GM12892 (cell line): ENCODE measurements at regions not wholly inside any gene's neighbourhood (a gene's known extent, or its start where the extent isn't known, plus 50 kb on each side); places are given as distances from the start of the nearest gene placed in this dataset.

Experiments
- DNase-seq: peaks from one replicate; pipeline ENCODE4 v3.0.0; 2011; ENCODE audit not compliant: insufficient read length
- FAIRE-seq: peaks from 2 replicates; lab custom pipeline; 2011; peaks lifted over from hg19 to GRCh38; lab: Jason Lieb, UNC
- POLR2A ChIP-seq: IDR thresholded peaks from 2 replicates; pipeline ENCODE4 v1.6.1; 2011; ENCODE audit warnings: low read depth, low read length, control low read depth
- POLR2AphosphoS5 ChIP-seq: IDR thresholded peaks from 2 replicates; pipeline ENCODE4 v1.6.1; 2011; ENCODE audit warnings: low read depth, low read length, control low read depth
- TAF1 ChIP-seq: IDR thresholded peaks from 2 replicates; pipeline ENCODE4 v1.6.1; 2011; ENCODE audit warnings: low read depth, mild to moderate bottlenecking, control low read depth, low read length, borderline replicate concordance

DNA sequence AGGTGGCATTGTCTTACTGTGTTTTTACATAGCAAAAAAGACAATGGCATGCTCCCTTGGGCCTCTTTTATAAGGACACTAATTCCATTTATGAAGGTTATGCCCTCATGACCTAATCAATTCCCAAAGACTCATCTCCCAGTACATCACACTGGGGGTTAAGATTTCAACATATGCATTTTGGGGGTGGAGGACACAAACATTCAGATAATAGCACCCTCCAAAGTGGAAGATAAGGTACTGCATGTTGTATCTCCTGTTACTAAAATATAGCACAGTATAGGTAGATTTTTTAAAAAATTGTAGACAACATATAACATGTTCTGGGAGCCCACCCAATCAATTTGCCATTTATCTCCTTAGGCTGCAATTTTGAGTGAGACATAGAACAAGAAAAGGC, 221.2 kb downstream of the LIG4 start:
- no peak for DNase-seq
- no peak for FAIRE-seq
- no peak for TF ChIP-seq POLR2A
- no peak for TF ChIP-seq POLR2AphosphoS5
- TF ChIP-seq TAF1, result no peak

DNA sequence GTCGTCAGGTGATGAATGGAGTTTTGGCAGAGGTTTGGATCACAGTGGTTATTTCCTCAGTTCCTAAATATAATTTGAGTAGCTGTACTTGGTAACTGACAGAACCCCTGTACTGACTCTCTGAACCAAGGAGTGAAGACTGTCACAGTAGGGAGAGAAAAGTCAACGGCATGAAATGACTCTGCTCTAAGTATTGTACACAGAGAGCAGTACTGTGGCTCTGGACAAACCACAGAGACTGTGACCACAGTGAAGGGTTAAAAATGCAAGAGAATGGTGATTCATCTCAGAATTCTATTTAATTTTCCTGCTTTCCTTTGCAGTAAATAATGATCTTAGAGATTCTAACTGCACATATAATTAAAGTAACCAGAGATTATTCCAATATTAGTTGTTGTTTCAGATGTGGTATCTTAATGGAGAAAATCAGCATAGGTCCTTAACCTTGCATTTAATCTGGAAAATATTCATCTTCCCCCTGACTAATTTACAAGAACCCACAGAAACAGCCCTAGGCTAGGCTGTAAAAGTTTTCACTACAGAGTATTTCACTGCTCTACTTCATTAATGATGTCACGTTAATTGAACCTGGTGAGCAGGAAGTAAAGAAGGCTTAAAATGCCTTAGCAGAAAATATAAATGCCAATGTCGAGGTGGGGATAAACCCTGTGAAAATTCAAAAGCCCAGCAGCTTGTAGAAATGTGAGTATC, 221.9 kb downstream of the LIG4 start:
- TF ChIP-seq TAF1, result no peak
- DNase-seq (no peak), FAIRE-seq (no peak)

DNA sequence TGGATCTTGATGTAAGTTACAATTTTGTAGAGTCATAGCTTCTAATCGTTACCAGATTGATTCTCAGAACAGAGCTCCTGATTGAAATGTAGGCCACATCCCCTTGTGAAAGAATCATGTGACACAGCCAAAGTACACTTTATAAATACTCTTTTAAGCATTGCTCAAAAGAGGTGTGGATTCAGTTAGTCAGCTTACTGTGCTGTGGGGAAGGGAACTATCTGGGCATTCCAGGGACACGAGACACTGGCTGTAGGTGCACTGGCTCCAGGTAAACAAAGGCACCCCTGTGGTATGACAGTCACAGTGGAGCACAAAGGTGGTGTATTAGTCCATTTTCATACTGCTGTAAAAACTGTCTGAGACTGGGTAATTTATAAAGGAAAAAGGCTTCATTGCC, 222.8 kb downstream of the LIG4 start:
- FAIRE-seq, result no peak
- TF ChIP-seq TAF1 (no peak), POLR2AphosphoS5 (no peak), POLR2A (no peak)
- DNase-seq, result no peak

DNA sequence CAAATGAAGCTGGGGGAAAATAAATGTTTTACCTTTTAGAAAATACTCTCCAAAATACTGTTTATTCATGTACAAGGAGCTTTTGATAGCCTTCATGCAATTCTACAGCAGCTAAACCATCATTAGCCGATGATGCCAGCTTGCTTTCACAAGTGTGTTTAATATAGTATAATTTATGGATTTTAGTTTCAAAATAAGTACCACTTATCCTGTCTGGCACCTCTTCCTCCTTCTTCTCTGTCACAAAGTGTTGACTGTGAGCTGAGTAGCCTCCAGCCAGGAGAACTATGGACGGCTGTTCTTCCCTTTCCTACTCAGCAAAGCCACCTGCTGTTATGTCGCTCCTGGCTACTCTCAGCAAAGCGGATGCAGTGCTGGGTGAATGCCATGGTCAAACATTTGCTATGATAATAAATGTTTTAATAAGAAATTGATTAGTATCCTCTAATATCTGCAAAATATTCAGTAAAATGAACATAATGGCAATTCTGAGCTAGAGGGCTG, 238.2 kb downstream of the LIG4 start:
- FAIRE-seq, result no peak
- DNase-seq, result no peak
- no peak for TF ChIP-seq TAF1
- TF ChIP-seq POLR2A, result no peak
- TF ChIP-seq POLR2AphosphoS5, result no peak

DNA sequence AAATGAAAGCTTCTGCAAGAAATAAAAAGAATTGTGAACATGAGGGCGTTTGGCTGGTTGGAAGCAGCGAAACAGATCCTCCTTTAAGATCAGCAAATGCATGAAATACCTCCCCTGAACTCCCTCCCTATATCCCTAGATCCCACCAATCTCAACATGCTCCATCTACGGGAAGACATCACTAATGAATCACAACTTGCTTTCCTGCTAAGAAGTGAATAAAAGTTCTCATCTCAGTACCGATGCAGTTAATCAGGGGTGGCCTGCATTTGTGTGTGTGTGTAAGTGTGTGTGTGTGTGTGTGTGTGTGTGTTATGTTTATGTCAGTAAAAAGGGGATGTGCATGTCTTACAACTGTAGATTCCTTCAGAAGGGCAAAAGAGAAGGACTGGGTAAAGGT, 238.7 kb downstream of the LIG4 start:
- TF ChIP-seq TAF1 (no peak), POLR2A (no peak), POLR2AphosphoS5 (no peak)
- FAIRE-seq (no peak), DNase-seq (no peak)

DNA sequence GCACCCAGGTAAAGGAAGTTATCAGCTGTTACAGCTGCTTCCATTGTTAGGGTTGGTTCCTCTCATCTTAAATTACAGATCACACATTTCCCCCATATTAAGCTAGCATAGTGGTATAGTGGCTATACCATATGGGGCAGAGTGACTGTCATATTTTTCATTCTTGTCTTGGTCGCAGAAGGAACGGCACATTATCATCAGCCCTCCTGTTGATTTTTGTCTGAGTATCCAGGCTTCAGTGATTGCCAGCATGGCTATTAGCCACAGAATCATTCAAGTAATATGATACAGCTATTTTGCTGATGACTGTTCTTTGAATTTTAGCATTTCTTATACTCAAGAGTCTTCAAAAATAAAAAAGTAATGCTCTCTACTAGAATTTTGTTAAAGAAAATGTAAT, 240.9 kb downstream of the LIG4 start:
- FAIRE-seq, result no peak
- DNase-seq, result no peak
- TF ChIP-seq POLR2A (no peak), POLR2AphosphoS5 (no peak), TAF1 (no peak)

DNA sequence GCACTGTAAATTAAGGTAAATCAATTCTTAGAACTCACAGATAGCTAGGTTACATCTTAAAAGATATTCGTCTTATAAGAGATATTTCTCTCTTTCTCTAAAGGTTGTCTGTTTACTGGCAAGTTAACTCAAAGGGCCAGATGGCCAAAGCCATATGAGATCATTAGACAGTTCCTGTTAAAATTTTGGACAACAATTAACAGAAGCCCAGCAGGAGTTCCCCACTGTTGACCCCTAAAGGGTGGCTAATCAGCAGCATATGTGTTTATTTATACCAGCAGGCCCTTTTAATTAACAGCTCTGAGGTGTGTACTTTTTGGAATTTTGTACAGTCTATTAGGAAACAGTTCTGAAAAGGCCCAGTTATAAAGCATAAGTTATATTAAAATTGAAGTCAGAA, 245.8 kb downstream of the LIG4 start:
- DNase-seq, result no peak
- TF ChIP-seq POLR2AphosphoS5, result no peak
- TF ChIP-seq POLR2A, result no peak
- TF ChIP-seq TAF1, result no peak
- no peak for FAIRE-seq

DNA sequence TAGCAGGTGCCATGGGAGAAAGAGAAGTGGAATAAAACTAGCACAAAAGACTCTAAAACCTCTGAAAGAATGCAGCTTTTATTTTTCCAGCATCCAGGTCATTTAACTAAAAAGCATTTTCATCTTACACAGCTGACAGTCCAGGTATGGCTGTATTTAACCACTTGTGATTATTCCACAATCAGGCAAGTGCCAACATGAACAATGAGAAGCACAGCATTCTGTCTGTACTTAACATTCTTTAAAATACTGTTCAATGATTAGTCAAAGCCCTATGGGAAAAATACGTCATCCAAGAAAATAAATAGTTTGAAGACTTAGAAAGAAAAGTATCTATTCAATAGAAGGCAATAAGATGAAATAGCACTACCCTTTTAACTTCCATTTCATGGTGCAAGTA, 246.9 kb downstream of the LIG4 start:
- DNase-seq (no peak), FAIRE-seq (no peak)
- TF ChIP-seq POLR2AphosphoS5, result no peak
- TF ChIP-seq POLR2A, result no peak
- TF ChIP-seq TAF1, result no peak

DNA sequence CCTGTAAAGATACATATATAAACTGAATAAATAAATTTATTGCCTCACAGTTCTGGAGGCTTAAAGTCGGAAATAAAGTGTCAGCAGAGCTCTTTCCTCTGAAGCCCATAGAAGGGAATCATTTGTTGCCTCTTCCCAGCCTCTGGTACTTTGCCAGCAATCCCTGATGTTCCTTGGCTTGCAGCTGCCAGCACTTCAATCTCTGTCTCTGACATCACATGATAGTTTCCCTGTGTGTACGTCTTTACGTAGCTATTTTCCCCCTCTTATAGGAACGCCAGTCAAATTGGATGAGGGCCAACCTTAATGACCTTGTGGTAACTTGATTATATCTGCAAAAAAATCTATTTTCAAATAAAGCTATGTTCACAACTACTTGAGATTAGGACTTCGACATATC, 250.9 kb downstream of the LIG4 start:
- no peak for DNase-seq
- TF ChIP-seq POLR2AphosphoS5, result no peak
- TF ChIP-seq TAF1, result no peak
- no peak for TF ChIP-seq POLR2A
- FAIRE-seq, result no peak

DNA sequence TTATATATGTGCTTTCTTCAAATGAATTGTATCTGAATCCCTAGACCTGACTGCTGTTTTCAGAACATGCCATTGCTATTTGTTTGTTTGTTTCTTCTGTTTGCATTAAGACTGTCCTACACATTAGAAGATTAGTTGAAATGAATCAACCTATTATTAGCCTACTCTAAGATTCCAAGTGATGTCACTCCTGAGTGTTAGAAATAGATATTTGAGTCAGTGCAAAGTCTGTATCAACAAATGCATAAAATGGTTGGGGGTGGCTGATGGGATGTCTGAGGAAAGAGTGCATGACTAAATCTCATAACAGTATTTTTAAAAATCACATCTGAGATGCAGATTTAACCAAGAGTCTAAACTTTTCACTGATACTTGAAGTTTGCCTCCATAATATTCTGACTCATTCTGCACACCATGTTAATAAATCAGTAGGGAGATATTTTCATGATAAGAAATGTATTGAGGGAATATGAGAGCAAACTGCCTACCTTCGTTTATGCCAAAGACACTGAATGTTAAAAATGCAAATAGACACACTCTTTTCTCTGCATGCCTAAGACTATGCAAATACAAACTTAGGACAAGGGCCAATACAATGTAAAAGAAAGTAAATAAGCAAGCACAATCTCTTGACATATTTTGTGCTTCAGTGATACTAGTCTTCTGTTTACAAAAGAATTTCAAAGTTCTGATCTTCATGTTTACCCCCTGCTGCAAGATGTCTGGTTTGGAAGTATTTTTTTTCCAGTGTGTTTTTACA, 253.3 kb downstream of the LIG4 start:
- no peak for FAIRE-seq

DNA sequence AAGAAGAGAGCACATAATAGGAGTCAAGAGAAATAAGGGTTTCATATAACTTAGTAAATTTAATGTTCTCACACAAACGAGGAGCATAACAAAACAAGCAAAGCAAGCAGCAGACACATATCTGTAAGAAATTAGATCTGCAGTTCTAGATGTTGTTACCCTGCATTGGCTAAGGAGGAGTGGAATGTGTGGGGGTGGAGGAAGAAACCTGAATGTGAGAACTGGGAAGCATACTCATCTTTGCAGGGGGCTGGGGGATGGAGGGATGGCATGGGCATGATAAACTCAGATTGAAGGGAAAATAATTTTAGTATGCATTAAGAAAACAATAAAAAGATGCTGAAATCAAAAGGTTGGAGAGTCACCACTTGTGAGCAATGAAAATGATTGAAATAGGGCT, 255.0 kb downstream of the LIG4 start:
- no peak for DNase-seq
- FAIRE-seq, result no peak
- TF ChIP-seq POLR2A (no peak), POLR2AphosphoS5 (no peak), TAF1 (no peak)

More for the DNA sequence above, 253.3 kb downstream of the LIG4 start:
- no peak for DNase-seq
- TF ChIP-seq POLR2A (no peak), TAF1 (no peak), POLR2AphosphoS5 (no peak)

DNA sequence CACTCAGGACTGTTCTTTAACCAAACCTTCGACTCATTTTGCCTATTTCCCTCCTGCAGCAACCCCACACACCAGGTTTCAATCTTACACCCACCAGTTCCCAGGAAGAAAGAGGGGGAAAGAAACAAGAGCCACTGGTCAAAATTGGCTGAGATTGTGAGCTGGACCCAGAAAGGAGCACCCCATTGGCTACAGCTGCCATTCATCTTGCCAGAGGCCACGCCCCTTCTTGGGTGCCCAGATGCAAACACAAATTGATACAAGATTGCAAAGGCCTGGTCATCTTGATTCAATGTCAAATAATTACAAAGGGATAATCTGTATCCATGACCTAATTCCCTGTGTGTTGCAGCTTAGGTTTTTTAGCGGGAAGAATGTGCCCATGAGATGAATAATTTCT, 258.4 kb downstream of the LIG4 start:
- no peak for TF ChIP-seq TAF1
- TF ChIP-seq POLR2AphosphoS5, result no peak
- no peak for TF ChIP-seq POLR2A
- FAIRE-seq, result no peak
- DNase-seq, result no peak
